RWPE2 (cell line): ENCODE measurements at regions not wholly inside any gene's neighbourhood (a gene's known extent, or its start where the extent isn't known, plus 50 kb on each side); places are given as distances from the start of the nearest gene placed in this dataset.

Experiments
- ATAC-seq: fragments of 200-7000 bp; cut with Tn5 transposase; 3 replicates; pipeline ENCODE4 v1.9.1; 2021; ENCODE audit warnings: low read depth
- DNase-seq: peaks from one replicate; pipeline ENCODE4 v3.0.0-alpha.2; 2020; ENCODE audit warnings: low spot score
- H3K27ac ChIP-seq: fragments of 450-650 bp; 2 replicates; pipeline ENCODE4 v1.5.1; 2017; ENCODE audit warnings: mild to moderate bottlenecking; ENCODE audit not compliant: poor library complexity, severe bottlenecking
- H3K27me3 ChIP-seq: fragments of 250-450 bp; sonication (Bioruptor Pico); 2 replicates; pipeline ENCODE4 v1.5.1; 2021; ENCODE audit warnings: mild to moderate bottlenecking, moderate library complexity; ENCODE audit not compliant: insufficient read depth, poor library complexity, severe bottlenecking
- H3K36me3 ChIP-seq: fragments of 250-450 bp; sonication (Bioruptor Pico); 2 replicates; pipeline ENCODE4 v1.5.1; 2020; ENCODE audit warnings: low read depth, mild to moderate bottlenecking, moderate library complexity
- H3K4me1 ChIP-seq: fragments of 250-450 bp; sonication (Bioruptor Pico); 2 replicates; pipeline ENCODE4 v1.5.1; 2021; ENCODE audit warnings: mild to moderate bottlenecking, moderate library complexity; ENCODE audit not compliant: insufficient read depth, poor library complexity, severe bottlenecking
- H3K4me3 ChIP-seq: fragments of 250-450 bp; sonication (Bioruptor Pico); 2 replicates; pipeline ENCODE4 v1.5.1; 2021; ENCODE audit warnings: mild to moderate bottlenecking, moderate library complexity; ENCODE audit not compliant: severe bottlenecking
- H3K9me3 ChIP-seq: fragments of 250-450 bp; sonication (Bioruptor Pico); 2 replicates; pipeline ENCODE4 v1.5.1; 2021; ENCODE audit warnings: mild to moderate bottlenecking, moderate library complexity; ENCODE audit not compliant: severe bottlenecking
- CTCF ChIP-seq: fragments of 450-650 bp; IDR thresholded peaks from one replicate; pipeline ENCODE4 v1.5.1; 2017; ENCODE audit warnings: mild to moderate bottlenecking, moderate library complexity; ENCODE audit not compliant: poor library complexity, severe bottlenecking

GRCh38 chr3:176051766-176052165 lies 1145.5 kb downstream of the TBL1XR1 start:
- DNase-seq (no peak), ATAC-seq (no peak)
- H3K9me3 ChIP-seq: no peaks in the 10 kb centered on the region
- H3K4me1 ChIP-seq: no peaks in the 10 kb centered on the region
- no peak for TF ChIP-seq CTCF
- H3K4me3 ChIP-seq: no peak overlapping the region
- H3K36me3 ChIP-seq: no peaks in the 10 kb centered on the region
- H3K27me3 ChIP-seq: no peaks in the 10 kb centered on the region
- no peak overlapping the region for H3K27ac ChIP-seq

- Histone ChIP-seq H3K4me3 (no peak overlapping the region), H3K27me3 (no peaks in the 10 kb centered on the region), H3K9me3 (no peaks in the 10 kb centered on the region), H3K4me1 (no peaks in the 10 kb centered on the region), H3K36me3 (no peaks in the 10 kb centered on the region), H3K27ac (no peak overlapping the region)
- no peak for TF ChIP-seq CTCF
- DNase-seq: no peak
- no peak for ATAC-seq
Measured at GRCh38 chr3:176046703-176047102, 1150.6 kb downstream of the TBL1XR1 start.

GRCh38 chr3:176041812-176042211 lies 1155.5 kb downstream of the TBL1XR1 start:
- no peak overlapping the region for H3K27ac ChIP-seq
- H3K9me3 ChIP-seq: no peaks in the 10 kb centered on the region
- H3K27me3 ChIP-seq: no peaks in the 10 kb centered on the region
- no peak for ATAC-seq
- DNase-seq: no peak
- no peaks in the 10 kb centered on the region for H3K36me3 ChIP-seq
- H3K4me1 ChIP-seq: no peaks in the 10 kb centered on the region
- no peak overlapping the region for H3K4me3 ChIP-seq
- TF ChIP-seq CTCF: no peak

- no peak for TF ChIP-seq CTCF
- ATAC-seq (no peak), DNase-seq (no peak)
- Histone ChIP-seq H3K4me1 (no peaks in the 10 kb centered on the region), H3K27me3 (no peaks in the 10 kb centered on the region), H3K4me3 (no peak overlapping the region), H3K9me3 (no peaks in the 10 kb centered on the region), H3K27ac (no peak overlapping the region), H3K36me3 (no peaks in the 10 kb centered on the region)
Measured at GRCh38 chr3:176041185-176041584, 1156.1 kb downstream of the TBL1XR1 start.

GRCh38 chr3:176037636-176038035 lies 1159.6 kb downstream of the TBL1XR1 start:
- no peak overlapping the region for H3K4me3 ChIP-seq
- no peak overlapping the region for H3K27ac ChIP-seq
- H3K9me3 ChIP-seq: no peaks in the 10 kb centered on the region
- no peaks in the 10 kb centered on the region for H3K36me3 ChIP-seq
- TF ChIP-seq CTCF: no peak
- DNase-seq (no peak), ATAC-seq (no peak)
- H3K4me1 ChIP-seq: no peaks in the 10 kb centered on the region
- no peaks in the 10 kb centered on the region for H3K27me3 ChIP-seq
